Fibroblast of the aortic adventitia (primary cell): ENCODE measurements at regions not wholly inside any gene's neighbourhood (a gene's known extent, or its start where the extent isn't known, plus 50 kb on each side); places are given as distances from the start of the nearest gene placed in this dataset.
"Not testable (repeated sequence)": the region's sequence is repeated elsewhere in the genome, so short reads cannot be mapped to it uniquely, and the experiment has no call there.

ENCODE experiments used
- DNase-seq: peaks from one replicate; pipeline ENCODE4 v3.0.0-alpha.2; 2010; ENCODE audit warnings: low read depth
- H3K4me3 ChIP-seq: 2 replicates; pipeline ENCODE4 v1.5.1; 2011; ENCODE audit warnings: low read depth, mild to moderate bottlenecking, control low read depth, low read length, moderate library complexity
- CTCF ChIP-seq: IDR thresholded peaks from 2 replicates; pipeline ENCODE4 v1.5.1; 2011; ENCODE audit warnings: mild to moderate bottlenecking, low read length, control low read depth, inconsistent platforms; ENCODE audit not compliant: insufficient read depth

GRCh38 chr2:150674283-150674682 is 186.8 kb upstream of the RND3 start:
- DNase-seq = peak; percentile 70
- TF ChIP-seq CTCF = no peak
- H3K4me3 ChIP-seq = no peak overlapping the region

- no peak overlapping the region for H3K4me3 ChIP-seq
- DNase-seq = no peak
- TF ChIP-seq CTCF = no peak
These were observed 184.8 kb upstream of the RND3 start for GRCh38 chr2:150672311-150672710.

GRCh38 chr2:150669492-150669891 is 182.0 kb upstream of the RND3 start:
- DNase-seq = no peak
- no peak for TF ChIP-seq CTCF

GRCh38 chr2:150667039-150667438 is 179.6 kb upstream of the RND3 start:
- not testable (repeated sequence) for H3K4me3 ChIP-seq, DNase-seq

More at GRCh38 chr2:150669492-150669891, 182.0 kb upstream of the RND3 start:
- H3K4me3 ChIP-seq = no peak overlapping the region

- DNase-seq = peak; percentile 96
- no peak overlapping the region for H3K4me3 ChIP-seq
- no peak for TF ChIP-seq CTCF
These were observed 175.7 kb upstream of the RND3 start for GRCh38 chr2:150663143-150663542.

GRCh38 chr2:150656002-150656401 is 168.5 kb upstream of the RND3 start:
- H3K4me3 ChIP-seq = no peak overlapping the region
- TF ChIP-seq CTCF = no peak
- DNase-seq = no peak

- no peak for DNase-seq
- no peak for TF ChIP-seq CTCF
- no peak overlapping the region for H3K4me3 ChIP-seq
These were observed 165.9 kb upstream of the RND3 start for GRCh38 chr2:150653351-150653750.
